Endometrium (tissue), 2 donors: ENCODE measurements at regions not wholly inside any gene's neighbourhood (a gene's known extent, or its start where the extent isn't known, plus 50 kb on each side); places are given as distances from the start of the nearest gene placed in this dataset.
A peak's percentile ranks its signal among the peaks of the same experiment; 100 is the strongest.
"Not testable (repeated sequence)": the region's sequence is repeated elsewhere in the genome, so short reads cannot be mapped to it uniquely, and the experiment has no call there.

Source experiments
- FAIRE-seq: peaks from 2 replicates; lab custom pipeline; 2012; peaks lifted over from hg19 to GRCh38; lab: Jason Lieb, UNC
- donor health status: control.
- donor health status: control.

- no peak for FAIRE-seq
Observed at GRCh38 chr11:38153985-38154384, 1555.9 kb upstream of the RAG2 start.

- FAIRE-seq: no peak
Observed at GRCh38 chr11:38143852-38144251, 1545.8 kb upstream of the RAG2 start.

GRCh38 chr11:38138972-38139371, 1540.9 kb upstream of the RAG2 start:
- FAIRE-seq: no peak

- FAIRE-seq: no peak
Observed at GRCh38 chr11:38136887-38137286, 1538.9 kb upstream of the RAG2 start.

- FAIRE-seq: no peak
Observed at GRCh38 chr11:38131535-38131934, 1533.5 kb upstream of the RAG2 start.

- FAIRE-seq: no peak
Observed at GRCh38 chr11:38130976-38131375, 1532.9 kb upstream of the RAG2 start.

GRCh38 chr11:38130514-38130913, 1532.5 kb upstream of the RAG2 start:
- no peak for FAIRE-seq

GRCh38 chr11:38123673-38124072, 1525.6 kb upstream of the RAG2 start:
- no peak for FAIRE-seq

- not testable (repeated sequence) for FAIRE-seq
Observed at GRCh38 chr11:38116616-38117015, 1518.6 kb upstream of the RAG2 start.

GRCh38 chr11:38115381-38115780, 1517.3 kb upstream of the RAG2 start:
- not testable (repeated sequence) for FAIRE-seq

GRCh38 chr11:38100836-38101462, 1502.9 kb upstream of the RAG2 start:
- no peak for FAIRE-seq

GRCh38 chr11:38095268-38095667, 1497.2 kb upstream of the RAG2 start:
- no peak for FAIRE-seq

GRCh38 chr11:38089726-38090125, 1491.7 kb upstream of the RAG2 start:
- FAIRE-seq: no peak

- FAIRE-seq: no peak
Observed at GRCh38 chr11:38060920-38061319, 1462.9 kb upstream of the RAG2 start.

- FAIRE-seq: no peak
Observed at GRCh38 chr11:38060136-38060535, 1462.1 kb upstream of the RAG2 start.

- FAIRE-seq: no peak
Observed at GRCh38 chr11:38046571-38047135, 1448.6 kb upstream of the RAG2 start.

- peak; percentile 21 for FAIRE-seq
Observed at GRCh38 chr11:38043060-38043459, 1445.0 kb upstream of the RAG2 start.

GRCh38 chr11:38038777-38039176, 1440.7 kb upstream of the RAG2 start:
- no peak for FAIRE-seq

GRCh38 chr11:38019072-38019775, 1421.2 kb upstream of the RAG2 start:
- no peak for FAIRE-seq

GRCh38 chr11:38014405-38014804, 1416.4 kb upstream of the RAG2 start:
- FAIRE-seq: no peak

- FAIRE-seq: no peak
Observed at GRCh38 chr11:38013157-38013556, 1415.1 kb upstream of the RAG2 start.

GRCh38 chr11:38011496-38011895, 1413.5 kb upstream of the RAG2 start:
- FAIRE-seq: peak; percentile 88

GRCh38 chr11:38009932-38010331, 1411.9 kb upstream of the RAG2 start:
- FAIRE-seq: no peak

- FAIRE-seq: no peak
Observed at GRCh38 chr11:38006466-38006865, 1408.4 kb upstream of the RAG2 start.
